Lower leg skin (tissue), 3 donors: ENCODE measurements at regions not wholly inside any gene's neighbourhood (a gene's known extent, or its start where the extent isn't known, plus 50 kb on each side); places are given as distances from the start of the nearest gene placed in this dataset.

ENCODE experiments used
- POLR2A ChIP-seq, 2 donors: fragments of 450-650 bp; IDR thresholded peaks; one replicate each; pipeline ENCODE4 v1.6.1; 2016 to 2017; ENCODE audit warnings: antibody characterized with exemption in 2 of 2, mild to moderate bottlenecking in 1 of 2, moderate library complexity in 1 of 2
- TF ChIP-seq, protein P1 (sequence below), 3 donors: fragments of 450-650 bp; IDR thresholded peaks; one replicate each; pipeline ENCODE4 v1.5.1; 2016; ENCODE audit warnings: antibody characterized with exemption in 3 of 3, mild to moderate bottlenecking in 3 of 3, moderate library complexity in 2 of 3

GRCh38 chr2:219829667-219830352, 202.4 kb downstream of the SLC4A3 start:
- TF ChIP-seq, protein P1, sequence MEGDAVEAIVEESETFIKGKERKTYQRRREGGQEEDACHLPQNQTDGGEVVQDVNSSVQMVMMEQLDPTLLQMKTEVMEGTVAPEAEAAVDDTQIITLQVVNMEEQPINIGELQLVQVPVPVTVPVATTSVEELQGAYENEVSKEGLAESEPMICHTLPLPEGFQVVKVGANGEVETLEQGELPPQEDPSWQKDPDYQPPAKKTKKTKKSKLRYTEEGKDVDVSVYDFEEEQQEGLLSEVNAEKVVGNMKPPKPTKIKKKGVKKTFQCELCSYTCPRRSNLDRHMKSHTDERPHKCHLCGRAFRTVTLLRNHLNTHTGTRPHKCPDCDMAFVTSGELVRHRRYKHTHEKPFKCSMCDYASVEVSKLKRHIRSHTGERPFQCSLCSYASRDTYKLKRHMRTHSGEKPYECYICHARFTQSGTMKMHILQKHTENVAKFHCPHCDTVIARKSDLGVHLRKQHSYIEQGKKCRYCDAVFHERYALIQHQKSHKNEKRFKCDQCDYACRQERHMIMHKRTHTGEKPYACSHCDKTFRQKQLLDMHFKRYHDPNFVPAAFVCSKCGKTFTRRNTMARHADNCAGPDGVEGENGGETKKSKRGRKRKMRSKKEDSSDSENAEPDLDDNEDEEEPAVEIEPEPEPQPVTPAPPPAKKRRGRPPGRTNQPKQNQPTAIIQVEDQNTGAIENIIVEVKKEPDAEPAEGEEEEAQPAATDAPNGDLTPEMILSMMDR (IDR thresholded peaks at IDR 0.05), result no peak
- TF ChIP-seq POLR2A (IDR thresholded peaks at IDR 0.05), result no peak
